ENCODE measurements at regions not wholly inside any gene's neighbourhood (a gene's known extent, or its start where the extent isn't known, plus 50 kb on each side); places are given as distances from the start of the nearest gene placed in this dataset.
"Not testable (repeated sequence)": the region's sequence is repeated elsewhere in the genome, so short reads cannot be mapped to it uniquely, and the experiment has no call there.

DNA sequence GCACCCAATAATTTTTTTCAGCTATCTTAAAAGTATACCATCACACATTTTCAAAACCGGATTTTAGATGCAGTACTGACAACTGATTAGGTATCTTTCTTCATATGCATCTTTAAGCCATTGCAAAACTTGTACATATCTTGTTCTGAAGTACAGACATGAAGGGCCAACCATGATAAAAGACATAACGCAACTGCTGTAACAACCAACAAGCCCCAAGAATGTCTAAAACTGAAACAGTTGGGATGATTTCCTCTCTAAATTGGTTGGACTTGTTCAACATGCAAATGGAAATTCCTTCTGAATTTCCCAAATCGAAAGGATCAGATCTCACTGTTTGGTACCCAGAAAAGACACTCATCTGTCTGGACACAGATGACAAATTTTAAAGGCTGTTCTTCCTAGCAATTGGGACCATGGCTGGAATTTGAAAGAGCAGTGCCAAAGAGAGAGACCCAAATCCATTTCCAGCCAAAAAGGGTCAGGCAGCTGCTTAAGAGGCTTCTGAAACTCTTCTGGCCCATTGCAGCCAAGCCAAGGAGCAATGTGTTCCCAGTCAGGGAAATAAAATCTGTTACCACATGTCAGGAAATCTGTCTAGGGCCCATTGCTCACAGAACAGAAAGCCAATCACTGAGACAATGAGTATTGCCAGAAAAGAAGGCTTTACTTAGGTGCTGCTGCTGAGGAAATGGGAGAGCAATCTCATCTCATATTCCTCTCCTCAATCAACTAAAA lies 1122.4 kb upstream of the USP15 start:
- no peak for DNase-seq

DNA sequence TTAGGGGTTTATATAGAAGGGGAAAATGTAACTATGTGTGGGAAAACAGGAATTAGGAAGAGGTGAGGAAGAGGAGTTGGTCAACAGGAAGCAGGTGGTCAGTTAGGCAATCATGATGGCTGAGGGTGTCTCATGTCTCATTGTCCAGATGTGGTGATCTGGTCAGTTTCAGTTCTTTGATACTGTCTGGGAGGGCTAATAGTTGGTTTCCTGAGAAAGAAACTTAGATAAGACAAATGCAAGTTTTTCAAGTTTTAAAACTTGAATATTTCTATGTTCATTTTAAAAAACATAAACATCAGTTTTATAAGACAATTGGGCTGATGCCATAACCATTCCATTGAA lies 1121.8 kb upstream of the USP15 start:
- DNase-seq, result no peak

DNA sequence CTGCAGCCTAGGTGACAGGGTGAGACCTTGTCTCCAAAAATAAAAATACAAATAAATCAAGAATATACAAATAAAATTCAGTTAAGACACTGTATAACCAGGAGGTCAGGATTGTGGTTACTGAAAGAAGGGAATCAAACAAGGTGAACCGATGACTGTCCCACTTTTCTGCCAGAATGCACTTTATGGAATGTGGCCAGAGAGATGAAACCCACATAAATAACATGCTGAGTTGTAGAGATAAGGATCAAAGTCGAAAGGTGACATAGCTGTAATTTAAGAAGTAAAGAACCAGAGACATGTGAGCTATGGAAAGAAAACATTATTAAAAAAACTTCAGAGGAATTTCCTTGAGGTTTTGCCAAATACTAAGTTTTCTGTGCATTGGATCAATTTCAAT lies 1098.2 kb upstream of the USP15 start:
- no peak for DNase-seq

DNA sequence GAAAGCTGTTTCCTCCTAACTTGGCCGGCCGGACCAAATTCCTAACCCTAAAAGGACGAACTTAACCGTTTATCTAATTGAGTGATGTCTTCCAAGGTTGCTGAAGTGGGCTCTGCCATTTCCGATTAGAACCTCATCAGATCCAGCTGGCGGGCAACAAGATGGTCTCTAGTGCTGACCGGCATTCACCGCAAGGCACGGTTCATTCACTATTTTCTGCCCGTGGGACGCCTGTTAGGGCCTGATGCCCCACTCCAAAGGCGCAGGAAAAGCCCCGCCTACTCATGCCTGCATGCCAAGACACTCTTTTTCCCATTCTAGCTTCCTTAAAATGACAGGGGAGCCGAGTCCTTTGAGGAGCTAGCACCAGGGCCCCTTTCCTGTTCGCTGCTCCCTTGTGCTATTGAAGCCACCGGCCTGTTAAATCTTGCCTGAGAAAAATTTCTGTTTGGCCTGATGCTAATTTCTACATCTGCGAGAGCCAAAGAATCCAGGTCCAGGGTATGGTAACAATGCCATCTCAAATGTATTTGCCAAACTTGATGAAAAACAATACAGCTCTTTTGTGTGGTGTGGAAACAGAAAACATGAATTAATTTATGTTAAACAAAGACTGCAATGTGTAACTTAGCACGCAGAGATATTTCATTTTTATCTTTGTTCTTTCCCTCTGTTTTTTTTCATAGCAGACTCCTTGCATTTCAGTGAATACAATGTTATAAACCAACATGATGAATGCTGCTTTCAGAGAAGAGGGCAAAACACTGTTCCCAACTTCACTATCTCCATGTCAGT lies 1071.2 kb upstream of the USP15 start:
- no peak for DNase-seq

DNA sequence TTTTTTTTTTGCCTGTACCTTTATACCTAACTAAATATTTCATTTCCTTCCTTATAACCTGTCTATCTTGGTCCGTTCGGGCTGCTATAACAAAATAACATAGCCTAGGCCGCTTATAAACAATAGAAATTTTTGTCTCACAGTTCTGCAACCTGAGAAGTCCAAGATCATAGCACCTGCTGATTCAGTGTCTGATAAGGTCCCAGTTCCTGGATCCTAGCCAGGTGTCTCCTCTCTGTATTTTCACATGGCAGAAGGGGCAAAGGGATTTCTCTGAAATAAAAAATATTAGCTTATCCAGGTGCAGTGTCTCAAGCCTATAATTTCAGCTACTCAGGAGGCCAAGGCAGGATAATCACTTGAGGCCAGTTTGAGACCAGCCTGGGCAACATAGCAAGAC lies 1046.6 kb upstream of the USP15 start:
- DNase-seq, result no peak

DNA sequence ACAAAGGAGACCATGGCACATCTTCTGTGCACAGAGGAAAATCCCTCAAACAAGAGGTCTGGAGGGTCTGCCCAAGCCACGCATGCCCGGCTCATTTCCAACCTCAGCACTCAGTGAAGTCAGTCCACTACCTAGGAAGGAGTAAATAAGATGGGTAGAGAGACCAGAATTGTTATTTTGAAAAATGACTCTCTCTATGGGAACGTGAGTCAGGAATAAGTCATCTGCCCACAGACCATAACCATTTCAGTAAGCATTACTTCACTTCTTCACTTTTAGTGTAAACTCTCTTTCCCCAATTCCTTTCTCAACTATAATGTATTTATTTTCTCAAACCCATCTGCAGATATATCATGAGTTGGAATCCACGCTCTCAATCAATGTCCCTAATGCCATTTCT lies 1039.9 kb upstream of the USP15 start:
- no peak for DNase-seq

DNA sequence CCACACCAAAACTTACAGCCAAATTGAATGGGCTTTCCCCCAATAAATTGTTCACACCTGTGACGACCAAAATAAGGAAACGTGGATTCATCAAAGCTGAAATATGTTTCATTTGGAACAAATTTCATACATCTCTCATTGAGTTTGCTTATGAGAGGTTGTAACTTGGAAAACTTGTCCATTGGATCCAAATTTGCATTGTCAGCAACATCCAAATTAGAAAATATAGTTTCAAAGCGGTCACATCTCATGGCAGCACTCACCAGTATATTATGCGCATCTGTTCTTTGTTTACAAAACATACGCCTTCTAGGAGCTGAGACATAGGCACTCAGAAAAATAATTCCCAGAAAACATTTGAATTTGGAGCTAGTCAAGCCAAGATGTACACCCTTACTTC lies 1028.2 kb upstream of the USP15 start:
- DNase-seq, result no peak

DNA sequence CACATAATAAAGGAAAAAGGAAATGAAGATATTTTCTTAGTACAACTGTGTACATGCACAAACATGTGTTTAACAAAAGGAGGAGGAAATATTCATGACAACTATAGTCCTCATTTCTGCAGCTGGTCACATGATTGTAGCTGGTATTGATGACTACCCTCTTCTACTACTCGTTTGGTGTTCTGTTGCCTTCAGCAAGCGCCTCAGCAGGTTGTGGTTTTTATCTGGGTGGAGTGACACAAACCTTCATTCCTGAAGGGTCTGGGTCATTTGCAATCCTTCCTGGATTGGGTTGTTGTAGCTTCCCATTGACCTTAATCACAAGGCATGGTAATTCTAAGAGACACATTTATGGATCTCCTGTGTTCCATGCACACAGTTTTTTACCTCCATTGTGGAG lies 1009.9 kb upstream of the USP15 start:
- no peak for DNase-seq

DNA sequence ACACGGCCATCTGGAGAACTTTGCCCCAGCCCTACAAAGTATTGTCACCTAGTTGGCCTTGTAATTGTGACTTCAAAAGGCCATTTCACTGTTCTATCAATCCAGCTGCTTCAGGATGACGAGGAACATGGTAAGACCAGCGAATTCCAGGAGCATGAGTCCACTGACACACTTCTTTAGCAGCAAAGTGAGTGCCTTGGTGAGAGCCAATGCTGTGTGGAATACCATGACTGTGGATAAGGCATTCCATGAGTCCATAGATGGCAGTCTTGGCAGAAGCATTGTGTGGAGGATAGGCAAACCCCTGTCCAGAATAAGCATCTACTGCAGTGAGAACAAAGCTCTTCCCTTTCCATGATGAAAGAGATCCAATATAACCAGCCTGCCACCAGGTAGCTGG lies 1009.1 kb upstream of the USP15 start:
- DNase-seq, result no peak

DNA sequence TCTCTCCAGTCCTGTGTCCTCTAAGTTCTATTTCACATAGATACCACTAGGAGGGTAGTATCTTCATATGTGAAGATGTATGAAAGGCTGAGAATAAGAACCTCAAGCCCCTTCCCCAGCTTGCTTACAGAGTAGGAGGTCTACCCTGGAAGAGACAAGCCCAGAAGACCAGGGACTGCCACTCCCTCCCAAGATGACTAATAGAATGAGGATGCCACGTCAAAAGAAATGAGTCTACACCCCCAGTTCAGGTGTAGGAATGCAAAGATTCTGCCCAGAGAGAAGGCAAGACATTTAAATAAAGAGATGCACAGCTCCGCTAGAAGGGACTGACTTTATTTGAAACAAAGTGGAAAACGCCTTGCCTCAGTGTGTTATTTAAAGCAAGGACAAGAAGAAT lies 1006.0 kb upstream of the USP15 start:
- DNase-seq, result no peak

DNA sequence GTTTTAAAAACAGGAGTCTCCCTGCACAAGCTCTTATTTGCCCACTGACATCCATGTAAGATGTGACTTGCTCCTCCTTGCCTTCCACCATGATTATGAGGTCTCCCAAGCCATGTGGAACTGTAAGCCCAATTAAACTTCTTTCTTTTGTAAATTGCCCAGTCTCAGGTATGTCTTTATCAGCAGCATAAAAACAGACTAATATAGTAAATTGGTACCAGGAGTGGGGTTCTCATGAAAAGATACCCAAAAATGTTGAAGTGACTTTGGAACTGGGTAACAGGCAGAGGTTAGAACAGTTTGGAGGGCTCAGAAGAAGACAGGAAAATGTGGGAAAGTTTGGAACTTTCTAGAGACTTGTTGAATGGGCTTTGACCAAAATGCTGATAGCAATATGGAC lies 995.9 kb upstream of the USP15 start:
- DNase-seq, result not testable (repeated sequence)

DNA sequence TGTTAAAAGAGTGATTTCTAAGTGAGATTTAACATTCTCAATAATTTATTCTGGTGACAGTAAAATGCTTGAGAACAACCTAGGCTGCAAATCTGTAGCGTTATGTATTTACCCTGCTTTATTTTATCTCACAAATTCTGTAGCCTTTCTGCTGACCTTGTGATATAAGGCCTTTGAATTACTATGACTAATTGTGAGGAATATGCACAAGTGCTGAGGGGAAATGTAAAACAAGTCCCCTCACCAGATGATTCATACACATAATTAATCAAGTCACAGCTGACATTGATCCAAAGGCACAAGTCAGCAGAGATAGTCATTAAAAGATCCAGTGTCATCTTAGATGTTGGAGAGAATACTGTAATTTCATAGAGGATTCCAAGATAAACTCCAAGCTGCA lies 992.7 kb upstream of the USP15 start:
- DNase-seq, result no peak

DNA sequence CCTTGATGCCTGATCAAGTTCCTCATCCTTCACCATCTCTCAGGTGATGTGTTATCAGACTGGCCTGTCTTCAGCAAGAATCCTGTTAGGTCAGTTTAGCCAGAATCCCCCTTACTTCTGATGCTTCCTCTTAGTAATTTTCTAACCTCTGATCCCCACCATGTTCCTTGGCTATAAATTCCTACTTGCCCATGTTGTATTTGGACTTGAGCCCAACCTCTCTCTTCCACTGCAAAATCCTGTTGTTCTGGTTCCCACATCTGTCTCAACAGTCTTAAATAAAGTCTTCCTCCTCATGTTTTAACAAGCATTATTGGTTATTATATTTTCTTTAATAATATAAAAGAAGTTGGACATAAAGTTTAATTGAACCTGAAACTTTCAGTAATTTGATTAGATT lies 987.8 kb upstream of the USP15 start:
- no peak for DNase-seq

DNA sequence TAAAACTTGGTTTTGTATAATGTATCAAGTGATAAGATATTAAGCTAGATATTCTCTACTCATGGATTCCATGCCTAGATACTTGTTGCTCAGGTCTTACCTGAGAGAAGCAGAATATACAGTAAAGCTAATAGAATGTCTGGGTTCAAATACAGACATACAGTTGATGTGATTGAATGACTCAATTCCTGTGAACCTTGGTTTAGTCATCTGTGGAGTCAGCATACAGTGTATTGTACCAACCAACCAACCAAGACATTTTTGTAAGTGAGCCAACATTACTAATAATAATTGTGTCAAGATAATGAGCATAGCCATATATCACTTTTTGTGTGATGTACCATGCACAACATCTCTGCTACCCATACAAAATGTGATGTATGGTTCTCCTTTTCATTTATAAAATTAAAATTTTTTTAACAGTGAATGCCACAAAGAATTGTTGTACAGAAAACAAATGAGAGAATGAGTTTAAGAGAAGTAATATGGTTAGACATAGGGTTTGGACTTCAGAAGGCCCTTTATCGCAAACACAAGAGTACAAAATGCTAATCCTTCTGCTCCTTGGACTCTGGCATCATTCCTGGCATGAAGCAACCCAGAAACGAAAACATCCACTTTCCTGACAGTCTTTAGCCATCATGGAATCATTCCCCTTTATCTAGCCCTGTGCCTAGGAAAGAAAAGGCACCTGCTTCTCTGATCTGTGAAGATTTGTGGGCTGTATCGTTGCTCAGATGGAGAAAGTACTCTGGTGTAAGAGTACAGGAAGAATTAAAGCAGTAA lies 977.2 kb upstream of the USP15 start:
- no peak for DNase-seq

DNA sequence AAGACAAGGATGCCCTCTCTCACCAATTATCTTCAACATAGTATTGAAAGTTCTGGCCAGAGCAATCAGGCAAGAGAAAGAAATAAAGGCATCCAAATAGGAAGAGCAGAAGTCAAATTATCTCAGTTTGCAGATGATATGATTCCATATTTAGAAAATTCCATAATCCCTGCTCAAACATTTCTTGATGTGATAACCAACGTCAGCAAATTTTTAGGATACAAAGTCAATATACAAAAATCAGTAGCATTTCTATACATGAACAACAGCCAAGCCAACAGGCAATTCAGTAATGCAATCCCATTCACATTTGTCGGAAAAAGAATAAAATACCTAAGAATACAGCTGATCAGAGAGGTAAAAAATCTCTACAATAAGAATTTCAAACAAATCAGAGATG lies 969.7 kb upstream of the USP15 start:
- DNase-seq, result no peak

DNA sequence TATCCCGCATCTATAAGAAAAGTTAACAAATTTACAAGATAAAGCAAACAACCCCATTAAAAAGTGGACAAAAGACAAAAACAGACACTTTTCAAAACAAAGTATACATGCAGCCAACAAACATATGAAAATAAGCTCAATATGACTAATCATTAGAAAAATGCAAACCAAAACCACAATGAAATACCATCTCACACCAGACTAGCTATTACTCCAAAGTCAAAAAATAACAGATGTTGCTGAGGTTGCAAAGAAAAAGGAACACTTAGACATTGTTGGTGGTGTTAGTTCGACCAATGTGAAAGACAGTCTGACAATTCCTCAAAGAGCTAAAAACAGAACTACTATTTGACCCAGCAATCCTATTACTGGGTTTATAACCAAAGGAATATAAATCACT lies 968.6 kb upstream of the USP15 start:
- no peak for DNase-seq

DNA sequence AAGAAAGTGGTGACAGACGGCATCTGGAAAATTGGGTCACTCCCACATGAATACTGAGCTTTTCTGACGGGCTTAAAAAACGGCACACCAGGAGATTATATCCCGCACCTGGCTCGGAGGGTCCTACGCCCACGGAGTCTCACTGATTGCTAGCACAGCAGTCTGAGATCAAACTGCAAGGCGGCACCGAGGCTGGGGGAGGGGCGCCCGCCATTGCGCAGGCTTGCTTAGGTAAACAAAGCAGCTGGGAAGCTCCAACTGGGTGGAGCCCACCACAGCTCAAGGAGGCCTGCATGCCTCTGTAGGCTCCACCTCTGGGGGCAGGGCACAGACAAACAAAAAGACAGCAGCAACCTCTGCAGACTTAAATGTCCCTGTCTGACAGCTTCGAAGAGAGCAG lies 966.2 kb upstream of the USP15 start:
- DNase-seq, result not testable (repeated sequence)

DNA sequence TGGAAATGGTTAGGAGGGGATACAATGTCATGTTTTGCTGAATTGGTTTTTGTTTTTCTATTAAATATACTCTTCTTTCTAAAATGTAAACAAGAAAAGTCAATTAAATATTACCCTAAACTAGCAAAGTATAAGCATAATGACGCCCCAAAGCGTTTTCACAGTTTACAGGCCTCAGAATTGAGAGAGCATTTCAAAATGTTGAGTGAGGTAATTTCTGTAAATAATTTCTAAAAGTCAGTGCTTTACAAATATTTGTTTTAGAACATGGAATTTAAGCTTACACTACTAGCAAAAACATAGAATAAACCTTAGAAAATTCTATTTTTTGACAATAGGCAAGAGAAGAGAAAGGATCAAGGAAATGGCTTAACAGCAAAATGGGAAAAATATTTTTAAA lies 958.4 kb upstream of the USP15 start:
- DNase-seq, result no peak

DNA sequence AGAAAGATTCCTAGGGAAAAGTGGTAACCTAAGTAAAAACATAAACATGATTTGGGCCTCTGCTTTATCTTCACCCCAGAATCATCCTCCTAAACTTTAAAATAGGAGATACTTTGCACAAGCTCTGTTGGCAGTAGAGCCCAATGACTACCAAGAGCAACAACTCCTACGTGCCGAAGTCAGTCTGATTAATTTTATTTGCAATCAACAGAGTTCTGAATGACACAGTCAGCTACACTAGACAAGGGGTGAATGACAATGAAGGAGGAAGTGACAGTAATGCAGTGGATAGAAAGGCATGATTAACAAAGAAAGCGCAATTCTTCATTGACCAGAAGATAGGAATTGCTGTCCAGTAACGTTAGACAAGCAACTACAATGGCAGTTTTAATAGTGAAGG lies 957.9 kb upstream of the USP15 start:
- no peak for DNase-seq

DNA sequence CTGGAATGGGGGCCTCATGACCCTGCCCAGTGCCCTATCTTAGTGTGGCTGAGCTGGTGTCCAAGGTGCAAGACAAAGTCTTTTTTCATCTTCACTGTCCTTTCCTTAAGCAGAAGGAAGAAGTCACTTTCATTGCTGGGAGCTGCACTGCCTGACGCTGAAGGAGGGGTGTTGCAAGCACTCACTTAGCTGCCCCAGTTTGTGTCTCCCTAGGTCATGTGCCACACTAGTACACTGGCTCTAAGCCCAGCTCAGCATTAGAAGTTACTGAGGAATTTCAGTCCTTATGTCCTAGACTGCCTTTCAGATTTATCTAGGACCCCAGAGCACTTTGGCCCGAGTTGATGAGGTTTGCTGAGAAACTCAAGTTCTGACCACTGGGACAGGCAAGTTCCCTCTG lies 952.0 kb upstream of the USP15 start:
- no peak for DNase-seq

DNA sequence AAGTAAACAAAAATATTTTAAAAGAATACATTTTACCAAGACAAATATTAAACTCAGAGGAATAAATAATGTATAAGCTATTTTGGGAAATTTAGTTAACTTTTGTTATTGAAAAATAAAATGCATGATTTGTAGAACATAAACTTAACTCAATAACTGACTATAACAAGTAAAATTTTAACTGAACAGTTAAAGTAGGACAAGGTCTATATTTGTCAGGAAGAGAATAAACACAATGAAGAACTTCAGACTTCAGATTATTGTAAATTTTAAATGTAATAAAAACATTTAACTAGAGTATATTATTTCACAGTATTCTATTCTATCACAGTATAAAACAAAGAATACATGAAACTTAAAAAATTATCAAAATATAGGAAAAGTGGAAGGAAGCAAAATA lies 948.8 kb upstream of the USP15 start:
- no peak for DNase-seq

DNA sequence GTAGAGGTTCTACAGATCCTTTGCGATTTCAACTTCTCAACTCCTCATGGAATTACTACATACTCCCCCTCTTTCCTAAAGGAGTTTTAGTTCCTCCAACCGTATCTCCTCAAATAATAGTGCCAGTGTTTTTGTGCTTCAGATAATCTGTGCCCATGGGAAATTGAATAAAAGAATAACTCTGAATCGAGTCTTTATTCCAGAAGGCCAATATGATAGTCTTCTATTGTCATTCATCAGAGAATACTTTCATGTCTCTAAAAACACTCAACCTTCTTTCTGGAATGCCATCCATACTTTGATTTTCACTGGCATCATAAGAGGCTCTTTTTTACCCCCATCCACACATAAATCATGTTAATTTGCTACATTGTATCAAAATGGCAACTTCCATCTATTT lies 911.3 kb upstream of the USP15 start:
- DNase-seq, result no peak

DNA sequence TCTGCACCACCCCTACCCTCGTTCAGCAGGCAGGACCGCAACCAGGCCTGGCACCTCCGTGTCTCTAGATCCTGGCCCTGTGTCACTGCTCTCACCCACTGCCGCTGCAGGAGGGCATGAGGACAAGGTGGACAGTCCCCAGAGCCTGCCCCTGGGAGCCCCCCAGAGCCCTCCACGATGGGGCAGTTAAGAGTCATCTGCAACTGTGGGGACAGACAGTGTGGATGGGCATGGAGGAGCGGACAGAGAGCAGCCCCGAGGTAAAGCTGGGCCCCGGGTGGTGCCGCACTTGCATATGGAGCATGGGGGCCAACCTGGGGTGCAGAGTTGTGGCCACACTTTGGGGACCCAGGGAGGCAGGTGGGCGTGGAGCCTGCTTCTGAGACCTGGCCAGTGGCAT lies 905.1 kb upstream of the USP15 start:
- no peak for DNase-seq

DNA sequence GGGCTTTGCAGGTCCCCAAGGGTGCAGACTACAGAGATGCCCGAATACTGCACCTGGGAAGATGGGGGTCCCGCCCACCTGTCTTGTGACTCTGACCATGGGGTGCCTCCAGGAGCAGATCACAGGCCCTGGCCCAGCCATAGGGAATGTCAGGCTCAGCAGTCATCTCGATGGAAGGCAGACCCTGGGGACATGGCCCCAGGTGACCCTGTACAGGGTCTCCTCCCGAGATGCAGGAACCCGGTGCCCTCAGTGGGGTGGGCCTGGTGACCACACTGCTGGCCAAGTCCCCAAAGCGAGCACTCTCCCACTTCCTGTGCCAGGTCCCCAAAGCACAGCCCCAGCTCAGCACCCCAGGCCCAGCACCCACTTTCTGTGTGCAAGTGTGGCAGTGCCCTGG lies 903.7 kb upstream of the USP15 start:
- DNase-seq, result no peak
